Suppressor macrophage treated with lipopolysaccharide for 4 hours (primary cell): ENCODE measurements at regions not wholly inside any gene's neighbourhood (a gene's known extent, or its start where the extent isn't known, plus 50 kb on each side); places are given as distances from the start of the nearest gene placed in this dataset.

Experiments used
- DNase-seq: peaks from one replicate; pipeline ENCODE4 v3.0.0-alpha.2; 2020

DNA sequence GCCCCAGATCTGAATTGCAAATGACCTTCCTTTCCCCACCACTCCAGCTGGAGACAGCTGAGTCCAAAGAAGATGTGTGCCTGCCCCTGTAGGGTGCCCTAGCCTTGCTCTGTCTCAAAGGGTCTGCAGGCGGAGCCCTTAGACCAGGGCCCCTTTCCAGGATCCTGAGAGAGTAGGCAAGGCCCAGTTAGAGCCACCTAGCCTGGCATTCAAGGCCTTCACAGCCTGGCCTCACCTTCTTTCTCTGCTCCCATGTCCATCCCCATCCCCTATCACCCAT lies 66.6 kb upstream of the LHX1 start:
- no peak for DNase-seq

GRCh38 chr17:36875698-36876293 lies 61.5 kb upstream of the LHX1 start:
- DNase-seq = no peak

GRCh38 chr17:36876966-36877365 lies 60.3 kb upstream of the LHX1 start:
- DNase-seq = no peak

DNA sequence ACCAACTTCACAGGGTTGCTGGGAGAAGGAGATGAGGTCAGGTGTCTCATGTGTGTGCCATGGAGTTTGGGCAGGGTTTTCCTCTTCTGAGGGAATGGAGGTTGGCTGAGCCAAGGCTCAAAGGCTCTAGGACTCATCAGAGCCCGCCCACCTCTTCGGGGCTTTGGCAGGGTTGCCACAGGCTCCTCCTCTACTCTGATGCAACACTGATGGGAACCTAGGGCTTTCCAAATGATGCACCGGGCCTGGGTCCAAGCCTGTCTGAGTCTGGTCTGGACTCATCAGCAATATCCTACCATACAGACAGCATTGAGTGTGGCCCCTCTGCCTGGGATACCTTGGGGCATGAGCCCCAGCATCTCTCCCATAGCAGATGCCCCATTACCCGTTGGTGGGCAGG lies 59.5 kb upstream of the LHX1 start:
- peak; percentile 19 for DNase-seq

- DNase-seq = no peak
Measured at GRCh38 chr17:36878216-36878615, 59.1 kb upstream of the LHX1 start.

GRCh38 chr17:36879027-36879426 lies 58.2 kb upstream of the LHX1 start:
- no peak for DNase-seq

DNA sequence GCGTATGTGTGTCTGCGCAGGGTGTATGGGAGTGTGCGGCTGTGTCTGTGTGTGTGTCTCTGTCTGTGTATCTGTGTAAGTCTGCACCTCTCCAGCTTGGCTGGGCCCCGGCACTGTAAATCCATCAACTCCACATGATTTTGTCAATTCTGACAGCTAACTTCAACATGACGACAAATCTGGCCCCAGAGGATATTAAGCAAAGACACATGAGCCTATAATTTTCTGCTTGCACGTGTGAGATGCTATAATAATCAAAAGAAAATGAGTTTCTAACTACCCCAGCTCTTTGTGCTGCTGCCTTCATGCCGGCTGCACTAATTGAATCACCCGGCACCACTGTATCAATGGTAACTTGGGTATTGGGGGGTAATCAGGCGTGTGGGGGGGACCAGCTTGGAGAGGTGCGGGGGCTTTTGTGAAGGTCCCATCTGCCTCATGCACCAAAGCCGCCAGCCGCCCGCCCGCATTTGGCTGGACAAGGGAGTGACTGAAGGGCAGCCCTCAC lies 57.6 kb upstream of the LHX1 start:
- DNase-seq = no peak

DNA sequence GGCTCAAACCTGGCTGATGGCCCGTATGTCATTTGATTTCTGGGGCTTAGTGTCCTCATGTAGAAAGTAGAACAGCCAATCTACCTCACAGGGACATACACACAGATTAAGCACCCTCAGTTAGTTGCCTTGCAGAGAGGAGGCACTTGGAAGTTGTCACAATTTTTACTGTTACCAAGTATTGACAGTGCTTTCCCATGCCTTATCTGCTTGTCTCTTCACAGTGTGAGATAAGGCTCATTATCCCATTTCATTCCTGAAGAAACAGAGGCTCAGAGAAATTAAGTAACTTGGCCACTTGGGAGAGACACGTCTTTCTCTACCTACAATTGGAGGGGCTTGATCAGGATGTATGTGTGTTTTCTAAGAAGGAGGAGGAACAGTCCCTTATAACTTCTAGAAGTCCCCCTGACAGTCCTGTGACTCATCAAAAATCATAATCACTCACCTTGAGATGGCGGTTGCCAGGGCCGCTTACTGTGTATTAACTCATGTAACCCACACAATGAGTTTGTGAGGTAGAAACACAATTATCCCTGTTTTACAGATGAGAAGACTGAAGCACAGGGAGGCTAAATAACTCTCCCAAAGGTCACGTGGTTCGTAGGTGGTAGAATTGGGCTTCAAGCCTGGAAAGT lies 56.9 kb upstream of the LHX1 start:
- no peak for DNase-seq

- no peak for DNase-seq
Measured at GRCh38 chr17:36881323-36881722, 56.0 kb upstream of the LHX1 start.

GRCh38 chr17:36884495-36885152 lies 52.7 kb upstream of the LHX1 start:
- no peak for DNase-seq

GRCh38 chr17:36885153-36885735 lies 52.0 kb upstream of the LHX1 start:
- no peak for DNase-seq

GRCh38 chr17:36885771-36886377 lies 51.4 kb upstream of the LHX1 start:
- no peak for DNase-seq
